HEK293 (cell line): ENCODE measurements at regions not wholly inside any gene's neighbourhood (a gene's known extent, or its start where the extent isn't known, plus 50 kb on each side); places are given as distances from the start of the nearest gene placed in this dataset.

Experiments
- CTCF ChIA-PET: fragments of 350-600 bp; formaldehyde crosslinking; extraction: SDS; loops from one replicate; lab custom pipeline; 2021; ENCODE audit warnings: antibody characterized with exemption; lab: Yijun Ruan, JAX
- POLR2A ChIA-PET: fragments of 300-600 bp; formaldehyde crosslinking; extraction: SDS; loops from one replicate; lab custom pipeline; 2020; ENCODE audit warnings: antibody characterized with exemption, inconsistent platforms; lab: Yijun Ruan, JAX
- H3K27ac ChIP-seq: fragments of 200-500 bp; sonication (Bioruptor generic); 2 replicates; pipeline ENCODE4 v1.5.1; 2014; ENCODE audit warnings: low read depth, low read length, control low read depth, inconsistent platforms; ENCODE audit errors: extremely low read depth
- H3K36me3 ChIP-seq, 2 experiments: fragments of 200-500 bp in 1 of 2; sonication (Bioruptor generic) in 1 of 2; 1 replicate in 1 of 2; 2 replicates in 1 of 2; pipeline ENCODE4 v1.5.1; 2014 to 2017; ENCODE audit warnings: inconsistent platforms in 2 of 2, low read length in 2 of 2; ENCODE audit not compliant: control insufficient read depth in 2 of 2, insufficient read depth in 1 of 2
- H3K4me1 ChIP-seq: fragments of 200-500 bp; sonication (Bioruptor generic); 2 replicates; pipeline ENCODE4 v1.5.1; 2014; ENCODE audit warnings: mild to moderate bottlenecking, low read length, inconsistent platforms; ENCODE audit not compliant: control insufficient read depth, insufficient read depth
- H3K4me3 ChIP-seq: 2 replicates; pipeline ENCODE4 v1.5.1; 2011; ENCODE audit warnings: low read depth, mild to moderate bottlenecking, control low read depth, low read length, moderate library complexity
- H3K9me3 ChIP-seq: fragments of 200-500 bp; sonication (Bioruptor generic); 2 replicates; pipeline ENCODE4 v1.5.1; 2014; ENCODE audit warnings: low read depth, low read length, inconsistent platforms; ENCODE audit not compliant: control insufficient read depth, insufficient read depth
- ATF2 ChIP-seq: fragments of 450-650 bp; formaldehyde crosslinking; IDR thresholded peaks from 2 replicates; pipeline ENCODE4 v1.5.1; 2016; ENCODE audit warnings: missing biosample characterization, missing genetic modification characterization, low read depth
- INSM2 ChIP-seq: fragments of 450-650 bp; formaldehyde crosslinking; IDR thresholded peaks from 2 replicates; pipeline ENCODE4 v1.5.1; 2016; ENCODE audit warnings: missing biosample characterization, missing genetic modification characterization
- KLF16 ChIP-seq: fragments of 450-650 bp; formaldehyde crosslinking; IDR thresholded peaks from 2 replicates; pipeline ENCODE4 v1.5.1; 2017; ENCODE audit warnings: missing biosample characterization, missing genetic modification characterization
- KLF9 ChIP-seq: fragments of 450-650 bp; formaldehyde crosslinking; IDR thresholded peaks from 2 replicates; pipeline ENCODE4 v1.5.1; 2016; ENCODE audit warnings: missing biosample characterization, missing genetic modification characterization, low read depth
- MEIS1 ChIP-seq: sonication (generic); formaldehyde crosslinking; IDR thresholded peaks from 2 replicates; pipeline ENCODE4 v1.8.1; 2022; ENCODE audit warnings: missing genetic modification reagents, mild to moderate bottlenecking, borderline replicate concordance
- OSR2 ChIP-seq: fragments of 450-650 bp; formaldehyde crosslinking; IDR thresholded peaks from 2 replicates; pipeline ENCODE4 v1.5.1; 2016; ENCODE audit warnings: missing biosample characterization, missing genetic modification characterization
- PBX3 ChIP-seq: sonication (generic); formaldehyde crosslinking; IDR thresholded peaks from 2 replicates; pipeline ENCODE4 v1.8.1; 2022; ENCODE audit warnings: mild to moderate bottlenecking, moderate library complexity, missing genetic modification reagents
- PRDM2 ChIP-seq: fragments of 450-650 bp; formaldehyde crosslinking; IDR thresholded peaks from 2 replicates; pipeline ENCODE4 v1.5.1; 2016; ENCODE audit warnings: missing biosample characterization, missing genetic modification characterization, borderline replicate concordance
- ZBTB11 ChIP-seq: fragments of 450-650 bp; formaldehyde crosslinking; conservative IDR thresholded peaks from 2 replicates; pipeline ENCODE4 v1.5.1; 2016; ENCODE audit warnings: low read depth, missing biosample characterization, missing genetic modification characterization
- ZBTB49 ChIP-seq: fragments of 450-650 bp; formaldehyde crosslinking; IDR thresholded peaks from 2 replicates; pipeline ENCODE4 v1.5.1; 2016; ENCODE audit warnings: missing biosample characterization, missing genetic modification characterization, low read depth
- ZFP37 ChIP-seq: fragments of 450-650 bp; formaldehyde crosslinking; IDR thresholded peaks from 2 replicates; pipeline ENCODE4 v1.5.1; 2016; ENCODE audit warnings: missing biosample characterization, missing genetic modification characterization
- ZNF10 ChIP-seq: fragments of 450-650 bp; formaldehyde crosslinking; IDR thresholded peaks from 2 replicates; pipeline ENCODE4 v1.5.1; 2017; ENCODE audit warnings: missing biosample characterization, missing genetic modification characterization
- ZNF133 ChIP-seq: fragments of 450-650 bp; formaldehyde crosslinking; IDR thresholded peaks from 2 replicates; pipeline ENCODE4 v1.5.1; 2016; ENCODE audit warnings: missing biosample characterization, missing genetic modification characterization
- ZNF138 ChIP-seq: fragments of 450-650 bp; formaldehyde crosslinking; IDR thresholded peaks from 2 replicates; pipeline ENCODE4 v1.5.1; 2016; ENCODE audit warnings: missing biosample characterization, missing genetic modification characterization, borderline replicate concordance
- ZNF146 ChIP-seq: fragments of 450-650 bp; formaldehyde crosslinking; IDR thresholded peaks from 2 replicates; pipeline ENCODE4 v1.5.1; 2016; ENCODE audit warnings: missing biosample characterization, missing genetic modification characterization
- ZNF19 ChIP-seq: fragments of 450-650 bp; formaldehyde crosslinking; IDR thresholded peaks from 2 replicates; pipeline ENCODE4; 2016; ENCODE audit warnings: missing biosample characterization, missing genetic modification characterization, low read depth
- ZNF302 ChIP-seq: fragments of 450-650 bp; formaldehyde crosslinking; IDR thresholded peaks from 2 replicates; pipeline ENCODE4 v1.5.1; 2016; ENCODE audit warnings: missing biosample characterization, missing genetic modification characterization, low read depth
- ZNF341 ChIP-seq: fragments of 450-650 bp; formaldehyde crosslinking; IDR thresholded peaks from 2 replicates; pipeline ENCODE4; 2016; ENCODE audit warnings: low read depth, missing biosample characterization, missing genetic modification characterization
- ZNF529 ChIP-seq: fragments of 450-650 bp; formaldehyde crosslinking; IDR thresholded peaks from 2 replicates; pipeline ENCODE4 v1.5.1; 2017; ENCODE audit warnings: missing genetic modification characterization, missing biosample characterization; ENCODE audit not compliant: insufficient replicate concordance
- ZNF677 ChIP-seq: fragments of 450-650 bp; IDR thresholded peaks from 2 replicates; pipeline ENCODE4 v1.5.0; 2018; ENCODE audit warnings: missing biosample characterization, mild to moderate bottlenecking, missing genetic modification characterization, moderate library complexity
- ZSCAN16 ChIP-seq: fragments of 450-650 bp; formaldehyde crosslinking; IDR thresholded peaks from 2 replicates; pipeline ENCODE4 v1.5.1; 2016; ENCODE audit warnings: missing biosample characterization, missing genetic modification characterization

GRCh38 chr16:64150193-64150592 is 971.7 kb downstream of the CDH11 start (continued):
- TF ChIP-seq ATF2 (tag by site-specific recombination), result no peak
- TF ChIP-seq ZNF10 (tag by site-specific recombination), result no peak
- no peak for TF ChIP-seq ZNF341 (tag by site-specific recombination)
- TF ChIP-seq PRDM2, result no peak
- no peak for TF ChIP-seq KLF16 (tag by site-specific recombination)
- no peak for TF ChIP-seq MEIS1 (CRISPR knock-in tag)

GRCh38 chr16:64149756-64150155 is 972.1 kb downstream of the CDH11 start:
- H3K4me3 ChIP-seq, result no peak overlapping the region
- H3K36me3 ChIP-seq, result no peaks in the 10 kb centered on the region
- H3K9me3 ChIP-seq, result no peaks in the 10 kb centered on the region
- no peaks in the 10 kb centered on the region for H3K4me1 ChIP-seq
- POLR2A ChIA-PET, result no interaction called here
- no peak overlapping the region for H3K27ac ChIP-seq
- CTCF ChIA-PET, result interaction anchor here (0.6 kb wide), 1 partner anchor 456 kb away, joined by 3 read pairs; no protein-coding TSS in a partner anchor
- TF ChIP-seq ZNF529 (tag by site-specific recombination) (no peak), ZNF302 (no peak), ZNF19 (tag by site-specific recombination) (no peak), ZNF677 (tag by site-specific recombination) (no peak), ZNF133 (tag by site-specific recombination) (no peak), ZBTB49 (no peak), ZNF138 (tag by site-specific recombination) (no peak), ZFP37 (no peak), PBX3 (CRISPR knock-in tag) (no peak), ZSCAN16 (tag by site-specific recombination) (no peak), KLF9 (no peak), ZNF146 (tag by site-specific recombination) (no peak), ZBTB11 (no peak), INSM2 (no peak), OSR2 (no peak)
